Panc1 (cell line): ENCODE measurements at regions not wholly inside any gene's neighbourhood (a gene's known extent, or its start where the extent isn't known, plus 50 kb on each side); places are given as distances from the start of the nearest gene placed in this dataset.
"Not testable (repeated sequence)": the region's sequence is repeated elsewhere in the genome, so short reads cannot be mapped to it uniquely, and the experiment has no call there.

Experiments
- ATAC-seq: fragments of 200-7000 bp; cut with Tn5 transposase; 2 replicates; pipeline ENCODE4 v1.9.1; 2020; ENCODE audit warnings: mild to moderate bottlenecking, moderate library complexity
- BruUV-seq: library from RNA; stranded (reverse); fragments of 400-500 nt; replicated peaks from 2 replicates; lab custom pipeline; 2021; lab: Mats Ljungman, UMichigan
- CTCF ChIA-PET: fragments of 300-600 bp; sonication (Branson Sonifier 250); formaldehyde crosslinking; loops from one replicate; lab custom pipeline; 2022; ENCODE audit warnings: antibody characterized with exemption; lab: Charles Lee
- POLR2A ChIA-PET: fragments of 300-600 bp; sonication (Branson Sonifier 250); formaldehyde crosslinking; loops from one replicate; lab custom pipeline; 2022; ENCODE audit warnings: antibody characterized with exemption; lab: Charles Lee
- DNase-seq: peaks from one replicate; pipeline ENCODE4 v3.0.0-alpha.2; 2010; ENCODE audit warnings: low read depth, low spot score
- H3K27ac ChIP-seq: 2 replicates; pipeline ENCODE4 v1.5.1; 2011; ENCODE audit warnings: mild to moderate bottlenecking, low read length, inconsistent platforms
- H3K27me3 ChIP-seq: fragments of 200-500 bp; sonication (Bioruptor generic); 2 replicates; pipeline ENCODE4 v1.6.0; 2014; ENCODE audit warnings: low read length, inconsistent platforms; ENCODE audit not compliant: control insufficient read depth, insufficient read depth
- H3K36me3 ChIP-seq: fragments of 200-500 bp; sonication (Bioruptor generic); 2 replicates; pipeline ENCODE4 v1.5.1; 2014; ENCODE audit warnings: inconsistent platforms, mild to moderate bottlenecking, low read length, moderate library complexity; ENCODE audit not compliant: control insufficient read depth, insufficient read depth
- H3K4me1 ChIP-seq: 2 replicates; pipeline ENCODE4 v1.5.1; 2011; ENCODE audit warnings: inconsistent platforms, mild to moderate bottlenecking, low read length, moderate library complexity; ENCODE audit not compliant: control insufficient read depth, insufficient read depth
- H3K4me3 ChIP-seq, 2 experiments: 2 replicates each; pipeline ENCODE4 v1.5.1; 2011 to 2012; ENCODE audit warnings: low read depth in 2 of 2, low read length in 2 of 2, mild to moderate bottlenecking in 2 of 2, inconsistent platforms in 1 of 2, moderate library complexity in 1 of 2
- H3K9me3 ChIP-seq: fragments of 200-500 bp; sonication (Bioruptor generic); 2 replicates; pipeline ENCODE4 v1.5.1; 2014; ENCODE audit warnings: low read depth, mild to moderate bottlenecking, inconsistent platforms, low read length, moderate library complexity; ENCODE audit not compliant: control insufficient read depth, insufficient read depth
- POLR2AphosphoS5 ChIP-seq: IDR thresholded peaks from 2 replicates; pipeline ENCODE4 v1.6.1; 2012; ENCODE audit warnings: mild to moderate bottlenecking, low read depth, low read length, moderate library complexity
- SIN3A ChIP-seq: IDR thresholded peaks from 2 replicates; pipeline ENCODE4 v1.6.1; 2012; ENCODE audit warnings: low read depth, mild to moderate bottlenecking, low read length, moderate library complexity, borderline replicate concordance; ENCODE audit not compliant: insufficient read depth
- TCF7L2 ChIP-seq: IDR thresholded peaks from 2 replicates; pipeline ENCODE4 v1.6.1; 2011; ENCODE audit warnings: mild to moderate bottlenecking, low read depth, low read length, inconsistent platforms
- in situ Hi-C: cut with HindIII; loops from 2 replicates; pipeline ENCODE4 v1.10.0; 2016; ENCODE audit warnings: low sequenced_read_pairs, low pct_unique_long_range_greater_than_20kb
- intact Hi-C: fragments of 100-400 bp; cut with micrococcal nuclease; formaldehyde crosslinking; loops from one replicate; pipeline ENCODE4 v1.10.0; 2022; ENCODE audit not compliant: unreplicated experiment
- TF ChIP-seq, protein P1 (sequence below): fragments of 450-650 bp; IDR thresholded peaks from 2 replicates; pipeline ENCODE4 v1.5.1; 2017; ENCODE audit warnings: mild to moderate bottlenecking
- TF ChIP-seq, protein P2 (sequence below), 2 experiments: IDR thresholded peaks; 2 replicates each; pipeline ENCODE4 v1.6.1; 2011 to 2012; ENCODE audit warnings: low read depth in 2 of 2, control low read depth in 1 of 2, low read length in 1 of 2, mild to moderate bottlenecking in 1 of 2, moderate library complexity in 1 of 2; ENCODE audit not compliant: insufficient read depth in 1 of 2

DNA sequence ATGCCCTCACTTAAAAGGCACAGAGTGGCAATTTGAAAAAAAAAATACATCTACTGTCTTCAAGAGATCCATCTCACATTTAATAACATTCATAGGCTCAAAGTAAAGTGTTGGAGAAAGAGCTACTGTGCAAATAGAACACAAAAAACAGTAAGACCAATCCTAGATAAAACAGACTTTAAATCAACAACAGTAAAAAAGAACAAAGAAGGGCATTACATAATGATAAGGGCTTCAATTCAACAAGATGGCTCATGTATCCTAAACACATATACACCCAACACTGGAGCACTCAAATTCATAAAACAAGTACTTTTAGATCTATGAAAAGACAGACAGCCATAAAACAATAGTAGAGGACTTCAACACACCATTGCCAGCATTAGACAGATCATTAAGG is 93.6 kb upstream of the PCED1B start:
- no peaks in the 10 kb centered on the region for H3K27me3 ChIP-seq
- no peak overlapping the region for H3K4me3 ChIP-seq
- TF ChIP-seq, protein P1, sequence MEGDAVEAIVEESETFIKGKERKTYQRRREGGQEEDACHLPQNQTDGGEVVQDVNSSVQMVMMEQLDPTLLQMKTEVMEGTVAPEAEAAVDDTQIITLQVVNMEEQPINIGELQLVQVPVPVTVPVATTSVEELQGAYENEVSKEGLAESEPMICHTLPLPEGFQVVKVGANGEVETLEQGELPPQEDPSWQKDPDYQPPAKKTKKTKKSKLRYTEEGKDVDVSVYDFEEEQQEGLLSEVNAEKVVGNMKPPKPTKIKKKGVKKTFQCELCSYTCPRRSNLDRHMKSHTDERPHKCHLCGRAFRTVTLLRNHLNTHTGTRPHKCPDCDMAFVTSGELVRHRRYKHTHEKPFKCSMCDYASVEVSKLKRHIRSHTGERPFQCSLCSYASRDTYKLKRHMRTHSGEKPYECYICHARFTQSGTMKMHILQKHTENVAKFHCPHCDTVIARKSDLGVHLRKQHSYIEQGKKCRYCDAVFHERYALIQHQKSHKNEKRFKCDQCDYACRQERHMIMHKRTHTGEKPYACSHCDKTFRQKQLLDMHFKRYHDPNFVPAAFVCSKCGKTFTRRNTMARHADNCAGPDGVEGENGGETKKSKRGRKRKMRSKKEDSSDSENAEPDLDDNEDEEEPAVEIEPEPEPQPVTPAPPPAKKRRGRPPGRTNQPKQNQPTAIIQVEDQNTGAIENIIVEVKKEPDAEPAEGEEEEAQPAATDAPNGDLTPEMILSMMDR: no peak
- TF ChIP-seq, protein P2, sequence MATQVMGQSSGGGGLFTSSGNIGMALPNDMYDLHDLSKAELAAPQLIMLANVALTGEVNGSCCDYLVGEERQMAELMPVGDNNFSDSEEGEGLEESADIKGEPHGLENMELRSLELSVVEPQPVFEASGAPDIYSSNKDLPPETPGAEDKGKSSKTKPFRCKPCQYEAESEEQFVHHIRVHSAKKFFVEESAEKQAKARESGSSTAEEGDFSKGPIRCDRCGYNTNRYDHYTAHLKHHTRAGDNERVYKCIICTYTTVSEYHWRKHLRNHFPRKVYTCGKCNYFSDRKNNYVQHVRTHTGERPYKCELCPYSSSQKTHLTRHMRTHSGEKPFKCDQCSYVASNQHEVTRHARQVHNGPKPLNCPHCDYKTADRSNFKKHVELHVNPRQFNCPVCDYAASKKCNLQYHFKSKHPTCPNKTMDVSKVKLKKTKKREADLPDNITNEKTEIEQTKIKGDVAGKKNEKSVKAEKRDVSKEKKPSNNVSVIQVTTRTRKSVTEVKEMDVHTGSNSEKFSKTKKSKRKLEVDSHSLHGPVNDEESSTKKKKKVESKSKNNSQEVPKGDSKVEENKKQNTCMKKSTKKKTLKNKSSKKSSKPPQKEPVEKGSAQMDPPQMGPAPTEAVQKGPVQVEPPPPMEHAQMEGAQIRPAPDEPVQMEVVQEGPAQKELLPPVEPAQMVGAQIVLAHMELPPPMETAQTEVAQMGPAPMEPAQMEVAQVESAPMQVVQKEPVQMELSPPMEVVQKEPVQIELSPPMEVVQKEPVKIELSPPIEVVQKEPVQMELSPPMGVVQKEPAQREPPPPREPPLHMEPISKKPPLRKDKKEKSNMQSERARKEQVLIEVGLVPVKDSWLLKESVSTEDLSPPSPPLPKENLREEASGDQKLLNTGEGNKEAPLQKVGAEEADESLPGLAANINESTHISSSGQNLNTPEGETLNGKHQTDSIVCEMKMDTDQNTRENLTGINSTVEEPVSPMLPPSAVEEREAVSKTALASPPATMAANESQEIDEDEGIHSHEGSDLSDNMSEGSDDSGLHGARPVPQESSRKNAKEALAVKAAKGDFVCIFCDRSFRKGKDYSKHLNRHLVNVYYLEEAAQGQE (IDR thresholded peaks at IDR 0.05; ENCODE audit: insufficient read depth in 1 of 2, low read depth in 2 of 2, low read length in 1 of 2): no peak
- no peak for TF ChIP-seq SIN3A
- no peak for TF ChIP-seq POLR2AphosphoS5
- TF ChIP-seq TCF7L2: no peak
- no peaks in the 10 kb centered on the region for H3K36me3 ChIP-seq
- POLR2A ChIA-PET: no interaction called here
- intact Hi-C loops: no loop called here
- no TSS peak for BruUV-seq
- no peak for DNase-seq
- no peaks in the 10 kb centered on the region for H3K9me3 ChIP-seq
- no peak for ATAC-seq
- H3K4me1 ChIP-seq: no peaks in the 10 kb centered on the region
- in situ Hi-C loops: no loop called here
- CTCF ChIA-PET: interaction anchor here (0.6 kb wide), 2 partner anchors 55 to 432 kb away, joined by 3 read pairs; no protein-coding TSS in a partner anchor
- H3K27ac ChIP-seq: no peak overlapping the region

DNA sequence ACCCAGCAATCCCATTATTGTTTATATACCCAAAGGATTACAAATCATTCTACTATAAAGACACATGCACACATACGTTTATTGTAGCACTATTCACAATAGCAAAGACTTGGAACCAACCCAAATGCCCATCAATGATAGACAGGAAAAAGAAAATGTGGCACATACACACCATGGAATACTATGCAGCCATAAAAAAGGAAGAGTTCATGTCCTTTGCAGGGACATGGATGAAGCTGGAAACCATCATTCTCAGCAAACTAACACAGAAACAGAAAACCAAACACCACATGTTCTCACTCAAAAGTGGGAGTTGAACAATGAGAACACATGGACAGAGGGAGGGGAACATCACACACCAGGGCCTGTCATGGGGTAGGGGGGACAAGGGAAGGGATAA is 91.3 kb upstream of the PCED1B start:
- H3K4me3 ChIP-seq, CTCF ChIA-PET, H3K27me3 ChIP-seq, BruUV-seq, intact Hi-C loops, H3K4me1 ChIP-seq, ATAC-seq, H3K9me3 ChIP-seq, H3K36me3 ChIP-seq, in situ Hi-C loops, POLR2A ChIA-PET, H3K27ac ChIP-seq, DNase-seq: not testable (repeated sequence)

DNA sequence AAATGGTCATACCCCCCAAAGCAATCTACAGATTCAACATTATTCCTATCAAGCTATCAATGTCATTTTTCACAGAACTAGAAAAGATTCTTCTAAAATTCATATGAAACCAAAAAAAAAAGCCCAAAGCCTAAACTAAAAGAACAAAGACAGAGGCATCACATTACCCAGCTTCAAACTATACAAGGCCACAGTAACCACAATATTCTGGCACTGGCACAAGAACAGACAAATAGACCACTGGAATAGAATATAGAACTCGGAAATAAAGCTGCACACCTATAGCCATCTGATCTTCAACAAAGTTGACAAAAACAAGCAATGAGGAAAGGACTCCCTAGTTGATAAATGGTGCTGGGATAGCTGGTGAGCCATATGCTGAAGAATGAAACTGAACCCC is 89.2 kb upstream of the PCED1B start:
- ATAC-seq (no peak), DNase-seq (no peak)
- H3K27me3 ChIP-seq: no peaks in the 10 kb centered on the region
- in situ Hi-C loops: no loop called here
- H3K4me1 ChIP-seq: no peaks in the 10 kb centered on the region
- no peak overlapping the region for H3K4me3 ChIP-seq
- CTCF ChIA-PET: no interaction called here
- POLR2A ChIA-PET: interaction anchor here (0.6 kb wide), 1 partner anchor 381 kb away, joined by 6 read pairs; no protein-coding TSS in a partner anchor
- H3K9me3 ChIP-seq: no peaks in the 10 kb centered on the region
- H3K36me3 ChIP-seq: no peaks in the 10 kb centered on the region
- TF ChIP-seq, protein P1: no peak
- TF ChIP-seq, protein P2 (IDR thresholded peaks at IDR 0.05; ENCODE audit: insufficient read depth in 1 of 2, low read depth in 2 of 2, low read length in 1 of 2): no peak
- TF ChIP-seq SIN3A: no peak
- TF ChIP-seq TCF7L2: no peak
- no peak for TF ChIP-seq POLR2AphosphoS5
- intact Hi-C loops: no loop called here
- BruUV-seq: no TSS peak
- H3K27ac ChIP-seq: no peak overlapping the region

DNA sequence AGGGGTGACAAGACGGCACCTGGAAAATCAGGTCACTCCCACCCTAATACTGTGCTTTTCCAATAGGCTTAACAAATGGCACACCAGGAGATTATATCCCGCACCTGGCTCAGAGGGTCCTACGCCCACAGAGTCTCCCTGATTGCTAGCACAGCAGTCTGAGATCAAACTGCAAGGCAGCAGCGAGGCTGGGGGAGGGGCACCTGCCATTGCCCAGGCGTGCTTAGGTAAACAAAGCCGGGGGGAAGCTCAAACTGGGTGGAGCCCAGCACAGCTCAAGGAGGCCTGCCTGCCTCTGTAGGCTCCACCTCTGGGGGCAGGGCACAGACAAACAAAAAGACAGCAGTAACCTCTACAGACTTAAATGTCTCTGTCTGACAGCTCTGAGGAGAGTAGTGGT is 87.4 kb upstream of the PCED1B start:
- DNase-seq, H3K4me1 ChIP-seq, H3K9me3 ChIP-seq, ATAC-seq, H3K27ac ChIP-seq, BruUV-seq, H3K36me3 ChIP-seq, POLR2A ChIA-PET, H3K4me3 ChIP-seq, in situ Hi-C loops, CTCF ChIA-PET, intact Hi-C loops, H3K27me3 ChIP-seq: not testable (repeated sequence)
